ENCODE measurements at regions not wholly inside any gene's neighbourhood (a gene's known extent, or its start where the extent isn't known, plus 50 kb on each side); places are given as distances from the start of the nearest gene placed in this dataset.

GRCh38 chr9:81801190-81801589, 111.8 kb upstream of the TLE1 start:
- no peak for TF ChIP-seq CTCF (conservative IDR thresholded peaks at IDR 0.05 in 1 of 2, IDR thresholded peaks at IDR 0.05 in 1 of 2; ENCODE audit: extremely low read depth in 1 of 2, insufficient read depth in 1 of 2, low read depth in 1 of 2, low read length in 2 of 2)
- TF ChIP-seq EZH2 (IDR thresholded peaks at IDR 0.05; ENCODE audit: borderline replicate concordance, low read length) = no peak

Data from mammary epithelial cell (primary cell).